ENCODE measurements at regions not wholly inside any gene's neighbourhood (a gene's known extent, or its start where the extent isn't known, plus 50 kb on each side); places are given as distances from the start of the nearest gene placed in this dataset.

GRCh38 chr4:36961420-36961819 lies 283.1 kb upstream of the NWD2 start:
- no peak for DNase-seq (ENCODE audit: low read depth, low spot score)

- DNase-seq (ENCODE audit: low read depth, low spot score) = no peak
These were observed 277.6 kb upstream of the NWD2 start for GRCh38 chr4:36966756-36967460.

GRCh38 chr4:36979533-36979932 lies 265.0 kb upstream of the NWD2 start:
- DNase-seq (ENCODE audit: low read depth, low spot score) = no peak

GRCh38 chr4:36990128-36990872 lies 254.2 kb upstream of the NWD2 start:
- DNase-seq (ENCODE audit: low read depth, low spot score) = no peak

GRCh38 chr4:36997727-36998126 lies 246.8 kb upstream of the NWD2 start:
- no peak for DNase-seq (ENCODE audit: low read depth, low spot score)

- DNase-seq (ENCODE audit: low read depth, low spot score) = no peak
These were observed 244.3 kb upstream of the NWD2 start for GRCh38 chr4:37000281-37000680.

- DNase-seq (ENCODE audit: low read depth, low spot score) = no peak
These were observed 242.7 kb upstream of the NWD2 start for GRCh38 chr4:37001688-37002436.

GRCh38 chr4:37002625-37003024 lies 241.9 kb upstream of the NWD2 start:
- no peak for DNase-seq (ENCODE audit: low read depth, low spot score)

- DNase-seq (ENCODE audit: low read depth, low spot score) = no peak
These were observed 236.3 kb upstream of the NWD2 start for GRCh38 chr4:37008199-37008598.

- no peak for DNase-seq (ENCODE audit: low read depth, low spot score)
These were observed 230.0 kb upstream of the NWD2 start for GRCh38 chr4:37014584-37014983.

- DNase-seq (ENCODE audit: low read depth, low spot score) = no peak
These were observed 229.2 kb upstream of the NWD2 start for GRCh38 chr4:37015391-37015790.

- no peak for DNase-seq (ENCODE audit: low read depth, low spot score)
These were observed 221.0 kb upstream of the NWD2 start for GRCh38 chr4:37023504-37023903.

GRCh38 chr4:37023996-37024395 lies 220.5 kb upstream of the NWD2 start:
- DNase-seq (ENCODE audit: low read depth, low spot score) = no peak

GRCh38 chr4:37040816-37041215 lies 203.7 kb upstream of the NWD2 start:
- DNase-seq (ENCODE audit: low read depth, low spot score) = no peak

GRCh38 chr4:37043342-37043741 lies 201.2 kb upstream of the NWD2 start:
- no peak for DNase-seq (ENCODE audit: low read depth, low spot score)

GRCh38 chr4:37051111-37051510 lies 193.4 kb upstream of the NWD2 start:
- DNase-seq (ENCODE audit: low read depth, low spot score) = no peak

GRCh38 chr4:37051866-37052265 lies 192.7 kb upstream of the NWD2 start:
- no peak for DNase-seq (ENCODE audit: low read depth, low spot score)

GRCh38 chr4:37054531-37055077 lies 189.9 kb upstream of the NWD2 start:
- peak; percentile 56 for DNase-seq (ENCODE audit: low read depth, low spot score)

- DNase-seq (ENCODE audit: low read depth, low spot score) = no peak
These were observed 185.7 kb upstream of the NWD2 start for GRCh38 chr4:37058826-37059225.

GRCh38 chr4:37066159-37066558 lies 178.4 kb upstream of the NWD2 start:
- DNase-seq (ENCODE audit: low read depth, low spot score) = no peak

- DNase-seq (ENCODE audit: low read depth, low spot score) = peak; percentile 31
These were observed 176.0 kb upstream of the NWD2 start for GRCh38 chr4:37068580-37068979.

GRCh38 chr4:37070041-37070440 lies 174.5 kb upstream of the NWD2 start:
- DNase-seq (ENCODE audit: low read depth, low spot score) = no peak
